ENCODE measurements at regions not wholly inside any gene's neighbourhood (a gene's known extent, or its start where the extent isn't known, plus 50 kb on each side); places are given as distances from the start of the nearest gene placed in this dataset.

DNA sequence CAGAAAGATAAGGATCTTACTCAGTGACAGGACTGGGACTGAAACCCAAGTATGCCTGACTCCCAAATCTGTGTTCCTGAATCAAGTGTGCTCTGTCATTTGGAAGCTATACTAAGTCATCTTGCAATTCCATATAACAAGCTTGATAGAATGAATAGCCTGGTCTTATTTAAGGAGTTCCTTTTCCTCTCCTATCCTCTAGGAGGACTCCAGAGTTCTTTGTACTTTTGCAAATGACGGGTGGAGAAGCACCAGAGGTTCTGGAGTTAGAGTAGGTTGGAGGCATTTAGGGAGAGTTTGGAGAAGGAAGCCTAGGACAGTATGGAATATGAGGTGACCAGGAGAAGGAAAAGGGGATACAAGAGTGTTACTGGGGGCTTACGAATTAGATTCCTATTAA lies 92.9 kb upstream of the RCN1 start:
- TF ChIP-seq TAF1 (IDR thresholded peaks at IDR 0.05; ENCODE audit: borderline replicate concordance, low read depth, low read length): no peak
- DNase-seq (ENCODE audit: insufficient read length): no peak
- FAIRE-seq: no peak

DNA sequence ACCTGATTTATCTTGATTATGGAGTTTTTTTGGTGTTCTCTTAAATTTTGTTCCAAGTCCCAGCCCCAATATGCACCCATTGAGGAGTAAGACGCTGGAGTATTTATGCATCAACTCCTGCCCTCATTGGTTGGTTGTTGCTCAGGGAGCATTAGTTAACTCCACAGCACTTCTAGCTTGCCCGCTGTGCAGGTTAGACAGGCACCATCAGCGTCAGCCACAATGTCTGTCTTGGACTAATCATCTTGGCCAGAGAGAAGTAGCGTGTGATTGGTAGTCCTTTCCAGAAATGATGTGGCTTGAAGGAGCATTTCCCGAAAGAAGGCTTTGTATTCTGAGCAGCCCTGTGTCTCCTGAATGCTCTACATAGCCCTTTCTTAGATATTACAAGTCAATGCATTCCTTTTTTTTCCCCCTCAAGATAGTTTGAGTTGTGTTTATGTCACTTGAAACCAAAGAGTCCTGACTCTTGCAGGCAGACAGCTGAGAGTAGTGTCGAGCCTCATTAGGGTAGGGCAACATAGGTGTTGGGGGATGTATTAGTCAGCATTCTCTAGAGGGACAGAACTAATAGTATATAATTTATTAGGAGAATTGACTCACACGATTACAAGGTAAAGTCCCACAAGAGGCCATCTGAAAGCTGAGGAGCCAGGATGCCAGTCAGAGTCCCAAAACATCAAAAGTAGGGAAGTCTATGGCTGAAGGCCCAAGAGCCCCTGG lies 94.6 kb upstream of the RCN1 start:
- TF ChIP-seq TAF1 (IDR thresholded peaks at IDR 0.05; ENCODE audit: borderline replicate concordance, low read depth, low read length) (no peak), POLR2AphosphoS5 (IDR thresholded peaks at IDR 0.05; ENCODE audit: low read depth, low read length) (no peak), POLR2A (IDR thresholded peaks at IDR 0.05; ENCODE audit: low read depth, low read length) (no peak)
- FAIRE-seq: peak; percentile 14
- no peak for DNase-seq (ENCODE audit: insufficient read length)

DNA sequence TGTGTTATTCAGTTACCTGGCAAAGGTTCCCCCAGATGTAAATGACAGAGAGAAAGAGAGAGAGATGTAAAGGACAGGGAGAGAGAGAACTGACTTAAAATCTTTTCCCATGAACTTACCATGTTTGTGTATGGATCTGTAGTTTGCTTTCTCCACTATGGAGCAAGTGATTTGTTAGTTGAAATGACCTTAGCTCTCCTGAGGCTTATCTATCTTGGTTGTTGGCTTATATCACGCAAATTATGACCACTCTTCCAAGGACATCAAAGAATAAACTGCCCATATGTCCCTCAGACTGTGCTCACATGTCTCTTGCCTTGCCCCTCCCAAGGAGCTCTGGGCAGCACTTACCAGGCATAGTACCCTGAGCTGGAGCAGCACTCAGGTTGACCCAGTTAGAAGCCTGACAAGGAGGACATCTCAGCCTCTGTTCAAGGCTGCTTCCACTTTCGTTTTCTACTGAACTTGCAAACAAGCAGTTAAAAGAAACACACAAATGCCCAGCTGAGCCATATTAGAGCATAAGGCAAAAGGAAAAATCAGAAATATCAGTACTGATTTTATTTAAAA lies 95.3 kb upstream of the RCN1 start:
- DNase-seq (ENCODE audit: insufficient read length) (no peak), FAIRE-seq (peak; percentile 94)
- TF ChIP-seq TAF1 (IDR thresholded peaks at IDR 0.05; ENCODE audit: borderline replicate concordance, low read depth, low read length) (no peak), POLR2AphosphoS5 (IDR thresholded peaks at IDR 0.05; ENCODE audit: low read depth, low read length) (no peak), POLR2A (IDR thresholded peaks at IDR 0.05; ENCODE audit: low read depth, low read length) (no peak)

DNA sequence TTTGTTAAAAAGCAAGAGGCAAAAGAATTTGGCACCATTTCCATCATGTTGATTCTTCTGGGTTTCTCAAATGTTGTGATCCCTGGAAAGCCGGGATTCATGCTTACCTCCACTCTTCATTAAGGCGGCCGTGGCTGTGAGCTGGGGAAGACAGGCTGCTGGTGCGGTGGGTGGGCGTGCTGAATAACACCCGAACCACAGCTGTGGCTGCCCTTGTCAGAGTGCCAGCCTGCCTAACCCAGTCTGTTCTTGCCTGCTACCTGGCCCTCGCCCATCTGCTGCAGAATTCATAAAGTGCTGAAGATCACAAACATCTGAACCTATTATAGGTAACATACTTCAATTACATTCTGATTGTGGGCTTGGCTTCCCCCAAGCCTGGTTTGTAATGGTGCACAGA lies 95.8 kb upstream of the RCN1 start:
- DNase-seq (ENCODE audit: insufficient read length) (no peak), FAIRE-seq (no peak)
- no peak for TF ChIP-seq POLR2A (IDR thresholded peaks at IDR 0.05; ENCODE audit: low read depth, low read length)
- TF ChIP-seq POLR2AphosphoS5 (IDR thresholded peaks at IDR 0.05; ENCODE audit: low read depth, low read length): no peak
- no peak for TF ChIP-seq TAF1 (IDR thresholded peaks at IDR 0.05; ENCODE audit: borderline replicate concordance, low read depth, low read length)

DNA sequence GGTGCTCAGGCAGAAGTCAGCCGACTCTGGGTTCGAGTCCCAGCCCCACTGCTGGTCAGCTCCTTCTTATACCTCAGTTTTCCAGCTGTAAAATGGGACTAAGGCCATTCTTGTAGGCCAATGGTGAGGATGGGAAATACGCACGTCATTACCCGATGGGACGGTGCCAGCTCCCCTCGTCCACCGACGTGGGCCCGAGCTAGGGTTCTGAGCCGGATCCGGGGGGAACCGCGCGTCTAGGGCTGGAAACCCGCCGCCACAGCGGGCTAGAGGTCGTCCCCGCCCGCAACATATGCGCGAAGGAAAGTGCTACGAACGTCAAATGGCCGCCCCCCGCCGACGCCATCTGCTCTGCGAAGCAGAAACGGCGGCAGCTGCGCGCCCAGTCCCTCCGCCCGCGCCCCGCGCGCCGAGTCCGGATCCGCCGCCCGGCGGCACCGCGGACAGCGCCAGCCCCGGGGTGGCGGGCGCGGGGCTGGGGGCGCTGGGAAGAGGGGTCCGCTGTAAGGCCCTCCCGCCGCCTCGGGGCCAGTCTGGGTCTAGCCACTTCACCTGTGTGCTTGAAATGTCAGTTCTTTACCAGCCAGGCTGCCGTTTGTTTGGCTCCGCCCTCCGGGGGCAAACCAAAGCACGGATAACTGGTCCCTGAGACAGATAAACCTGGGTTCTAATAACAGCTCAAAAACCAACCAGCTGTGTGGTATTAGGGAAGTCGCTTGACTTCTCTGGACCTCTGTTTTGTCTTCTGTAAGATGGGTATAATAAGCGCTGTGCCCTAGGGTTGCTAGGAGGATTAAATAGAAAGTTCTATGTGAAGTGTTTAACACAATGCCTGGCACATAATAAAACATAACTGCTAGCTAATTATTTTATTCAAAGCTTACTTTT lies 103.5 kb upstream of the RCN1 start:
- FAIRE-seq (no peak), DNase-seq (ENCODE audit: insufficient read length) (no peak)
- TF ChIP-seq POLR2A (IDR thresholded peaks at IDR 0.05; ENCODE audit: low read depth, low read length): no peak

DNA sequence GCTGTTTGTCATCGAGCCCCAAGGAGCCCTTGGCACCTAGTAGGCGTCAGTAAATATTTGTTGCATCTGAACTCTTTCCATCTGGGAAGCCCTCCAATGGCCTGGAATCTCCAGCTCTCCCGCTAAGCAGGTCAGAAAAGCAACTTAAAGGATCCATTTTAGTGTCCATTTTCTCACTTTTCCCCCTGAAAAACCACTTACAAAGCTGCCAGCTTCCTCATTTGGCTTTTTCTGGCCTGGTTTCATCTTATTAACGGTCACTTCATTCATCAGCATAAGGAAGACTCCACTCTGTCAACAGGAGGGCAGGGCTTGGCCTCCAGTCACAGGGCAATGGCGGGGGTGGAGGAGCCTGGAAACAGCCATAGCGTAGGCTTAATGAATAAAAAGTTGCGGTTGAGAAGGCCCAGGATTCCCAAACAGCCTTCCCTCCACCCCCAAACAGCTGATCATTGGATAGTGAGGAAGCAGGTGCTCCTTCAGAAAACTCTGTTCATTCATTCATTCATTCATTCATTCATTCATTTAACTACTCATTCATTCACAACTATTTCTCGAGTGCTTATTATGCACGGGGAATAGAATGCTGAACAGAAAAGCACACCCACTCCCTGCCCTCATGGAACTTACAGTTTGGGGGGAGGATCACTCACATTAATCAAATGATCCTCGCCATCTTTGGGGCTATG lies 104.5 kb upstream of the RCN1 start:
- no peak for TF ChIP-seq POLR2A (IDR thresholded peaks at IDR 0.05; ENCODE audit: low read depth, low read length)
- TF ChIP-seq TAF1 (IDR thresholded peaks at IDR 0.05; ENCODE audit: borderline replicate concordance, low read depth, low read length): no peak
- no peak for TF ChIP-seq POLR2AphosphoS5 (IDR thresholded peaks at IDR 0.05; ENCODE audit: low read depth, low read length)
- DNase-seq (ENCODE audit: insufficient read length): no peak
- FAIRE-seq: no peak

DNA sequence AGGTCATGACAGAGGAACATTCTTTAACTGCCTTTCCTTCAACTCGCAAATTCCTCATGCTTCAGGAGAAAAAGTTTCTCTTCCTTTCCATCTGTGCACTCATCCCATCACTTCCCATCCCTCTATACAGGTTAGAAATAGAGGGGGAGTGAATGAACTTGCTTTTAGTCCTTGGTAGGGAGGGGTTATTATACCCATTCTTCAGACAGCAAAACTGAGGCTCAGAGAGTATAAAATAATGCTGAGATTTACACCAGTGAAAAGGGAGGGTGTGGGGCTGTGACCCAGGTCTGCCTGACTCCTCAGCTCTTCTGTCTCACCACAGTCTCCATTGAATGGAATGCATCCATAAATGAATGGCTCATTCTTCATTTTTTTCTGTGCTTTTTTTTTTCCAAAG lies 109.4 kb upstream of the RCN1 start:
- FAIRE-seq: no peak
- no peak for DNase-seq (ENCODE audit: insufficient read length)
- TF ChIP-seq TAF1 (IDR thresholded peaks at IDR 0.05; ENCODE audit: borderline replicate concordance, low read depth, low read length) (no peak), POLR2AphosphoS5 (IDR thresholded peaks at IDR 0.05; ENCODE audit: low read depth, low read length) (no peak), POLR2A (IDR thresholded peaks at IDR 0.05; ENCODE audit: low read depth, low read length) (no peak)

DNA sequence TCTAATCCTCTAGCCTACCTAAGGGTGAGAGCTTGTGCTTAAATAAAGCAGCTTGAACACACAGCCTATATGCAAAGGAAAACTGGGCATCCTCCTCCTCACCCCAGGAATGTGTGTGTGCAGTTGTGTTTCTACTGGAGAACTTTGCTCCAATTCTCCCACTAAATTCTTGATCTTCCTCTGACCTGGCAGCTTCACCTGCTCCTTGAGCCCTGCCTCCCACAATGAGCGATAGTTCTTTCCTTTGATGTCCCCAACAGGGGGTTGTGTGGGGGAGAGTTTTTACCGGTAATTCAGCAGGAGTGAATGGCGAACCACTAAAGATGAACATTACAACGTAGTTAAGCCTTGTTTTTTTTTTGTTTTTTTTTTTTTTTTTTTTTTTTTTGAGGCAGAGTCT lies 113.5 kb upstream of the RCN1 start:
- FAIRE-seq (no peak), DNase-seq (ENCODE audit: insufficient read length) (no peak)
- no peak for TF ChIP-seq POLR2AphosphoS5 (IDR thresholded peaks at IDR 0.05; ENCODE audit: low read depth, low read length)
- no peak for TF ChIP-seq TAF1 (IDR thresholded peaks at IDR 0.05; ENCODE audit: borderline replicate concordance, low read depth, low read length)
- TF ChIP-seq POLR2A (IDR thresholded peaks at IDR 0.05; ENCODE audit: low read depth, low read length): no peak

DNA sequence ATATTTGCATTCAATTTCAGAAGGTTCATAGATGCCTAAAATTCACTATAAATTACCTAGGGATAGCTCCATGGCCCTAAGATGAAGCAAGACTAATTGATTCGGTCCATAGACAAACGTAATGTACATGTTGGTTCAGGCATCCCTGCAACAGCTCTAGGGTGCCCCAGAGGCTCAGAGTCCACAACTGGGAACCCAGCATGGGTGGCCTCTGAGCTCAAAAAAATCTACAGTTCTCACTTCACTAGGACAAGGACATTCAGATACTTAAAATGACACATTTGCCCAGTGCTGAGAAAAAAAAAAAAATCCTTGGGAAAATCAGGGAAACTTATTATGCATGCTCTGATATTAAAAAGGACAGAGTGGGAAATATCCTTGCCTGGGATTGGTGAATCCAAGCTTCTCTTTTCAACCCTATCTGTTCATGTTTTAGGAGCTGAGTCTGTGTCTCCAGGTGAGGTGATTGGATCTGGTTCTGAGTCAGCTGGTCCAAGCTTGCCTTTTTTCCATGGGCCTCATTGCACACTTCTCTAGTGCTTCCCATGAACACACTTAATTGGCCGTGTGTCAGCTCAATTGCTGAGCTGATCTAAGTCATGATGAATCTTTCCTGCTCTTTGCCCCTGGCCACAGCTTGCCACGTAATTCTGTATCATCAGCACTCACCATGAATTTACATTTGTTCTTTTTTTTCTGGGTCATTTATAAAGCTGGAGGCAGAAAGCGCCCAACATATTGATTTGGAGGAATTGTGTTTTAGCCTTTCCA lies 116.3 kb upstream of the RCN1 start:
- FAIRE-seq: no peak
- DNase-seq (ENCODE audit: insufficient read length): no peak
- TF ChIP-seq POLR2AphosphoS5 (IDR thresholded peaks at IDR 0.05; ENCODE audit: low read depth, low read length) (no peak), TAF1 (IDR thresholded peaks at IDR 0.05; ENCODE audit: borderline replicate concordance, low read depth, low read length) (no peak), POLR2A (IDR thresholded peaks at IDR 0.05; ENCODE audit: low read depth, low read length) (no peak)

DNA sequence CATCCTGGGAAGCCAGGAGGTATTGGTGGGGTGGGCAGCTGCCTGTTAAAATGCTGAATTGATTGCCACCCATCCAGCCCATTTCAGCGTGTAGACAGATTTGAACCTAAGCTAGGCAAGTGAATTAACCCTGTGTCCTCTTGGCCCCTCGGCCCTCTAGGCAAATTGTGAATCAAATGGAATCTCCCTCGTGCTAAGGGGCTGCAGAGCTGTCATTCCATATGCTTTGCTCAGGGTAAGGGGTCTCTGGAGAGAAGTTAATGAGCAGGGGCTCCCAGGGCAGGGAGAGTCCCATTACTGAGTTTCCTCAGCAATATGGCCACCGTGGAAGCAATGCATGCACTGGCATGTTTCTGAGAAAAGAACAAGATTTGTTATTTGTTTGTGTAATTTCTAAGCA lies 117.7 kb upstream of the RCN1 start:
- FAIRE-seq: no peak
- no peak for DNase-seq (ENCODE audit: insufficient read length)
- TF ChIP-seq TAF1 (IDR thresholded peaks at IDR 0.05; ENCODE audit: borderline replicate concordance, low read depth, low read length) (no peak), POLR2A (IDR thresholded peaks at IDR 0.05; ENCODE audit: low read depth, low read length) (no peak), POLR2AphosphoS5 (IDR thresholded peaks at IDR 0.05; ENCODE audit: low read depth, low read length) (no peak)

DNA sequence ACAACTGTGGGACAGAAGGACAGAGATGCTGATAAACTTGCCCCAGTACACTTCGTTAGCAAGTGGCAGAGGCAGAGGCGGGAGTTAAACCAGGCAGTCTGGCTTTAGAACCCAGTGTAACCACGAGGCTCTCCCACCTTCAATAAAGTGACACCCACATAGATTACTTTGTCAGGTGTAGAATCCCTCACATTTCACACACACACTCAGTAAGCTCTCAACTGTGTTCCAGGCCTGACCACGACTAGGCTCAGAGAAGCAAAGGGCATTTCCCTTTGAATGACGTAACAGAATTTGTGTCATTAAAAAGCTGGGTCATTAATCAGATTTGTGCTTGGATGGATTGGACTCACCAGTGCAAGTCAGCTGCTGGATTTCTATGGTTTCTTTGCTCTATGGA lies 118.3 kb upstream of the RCN1 start:
- FAIRE-seq (no peak), DNase-seq (ENCODE audit: insufficient read length) (no peak)
- TF ChIP-seq POLR2A (IDR thresholded peaks at IDR 0.05; ENCODE audit: low read depth, low read length): no peak
- TF ChIP-seq POLR2AphosphoS5 (IDR thresholded peaks at IDR 0.05; ENCODE audit: low read depth, low read length): no peak
- TF ChIP-seq TAF1 (IDR thresholded peaks at IDR 0.05; ENCODE audit: borderline replicate concordance, low read depth, low read length): no peak

Measured in GM12892 (cell line).